ENCODE measurements at regions not wholly inside any gene's neighbourhood (a gene's known extent, or its start where the extent isn't known, plus 50 kb on each side); places are given as distances from the start of the nearest gene placed in this dataset.

GRCh38 chr17:53249036-53249435 lies 573.7 kb upstream of the KIF2B start:
- ChIA-PET POLR2A (no interaction called here), CTCF (no interaction called here)
- TF ChIP-seq POLR2AphosphoS5 (IDR thresholded peaks at IDR 0.05; ENCODE audit: insufficient read depth, low read depth, low read length) (no peak), POLR2A (IDR thresholded peaks at IDR 0.05; ENCODE audit: low read depth, low read length) (no peak), FOS (IDR thresholded peaks at IDR 0.05; ENCODE audit: borderline replicate concordance, insufficient read depth, low read length) (no peak), GATA2 (IDR thresholded peaks at IDR 0.05; ENCODE audit: insufficient read depth, insufficient read length, low read depth, low read length) (no peak), EZH2 (IDR thresholded peaks at IDR 0.05; ENCODE audit: borderline replicate concordance, low read depth, low read length, severe bottlenecking) (no peak), CTCF (IDR thresholded peaks at IDR 0.05; ENCODE audit: extremely low read depth in 1 of 2, insufficient read depth in 1 of 2, low read depth in 1 of 2, low read length in 2 of 2) (no peak), JUN (IDR thresholded peaks at IDR 0.05; ENCODE audit: borderline replicate concordance, insufficient read depth, insufficient read length, low read depth) (no peak), MYC (IDR thresholded peaks at IDR 0.05; ENCODE audit: low read depth, low read length) (no peak)
- TF ChIP-seq, protein P1, sequence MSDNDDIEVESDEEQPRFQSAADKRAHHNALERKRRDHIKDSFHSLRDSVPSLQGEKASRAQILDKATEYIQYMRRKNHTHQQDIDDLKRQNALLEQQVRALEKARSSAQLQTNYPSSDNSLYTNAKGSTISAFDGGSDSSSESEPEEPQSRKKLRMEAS (IDR thresholded peaks at IDR 0.05; ENCODE audit: insufficient read depth, insufficient read length) = no peak
- Histone ChIP-seq H3K27me3 (ENCODE audit: control insufficient read depth in 2 of 2, insufficient read depth in 2 of 2, low read length in 2 of 2) (no peaks in the 10 kb centered on the region), H3K9me3 (replicated peaks; ENCODE audit: control insufficient read depth, insufficient read depth, low read length) (peaks cover 5% of the 10 kb centered on the region), H3K36me3 (ENCODE audit: control insufficient read depth in 2 of 2, extremely low read depth in 1 of 2, insufficient read depth in 2 of 2, low read length in 2 of 2) (no peaks in the 10 kb centered on the region), H3K4me2 (ENCODE audit: insufficient read depth, low read length) (no peak overlapping the region), H3K9me1 (replicated peaks; ENCODE audit: control insufficient read depth, extremely low read depth, insufficient read depth, low read length) (no peaks in the 10 kb centered on the region), H3K4me1 (ENCODE audit: control insufficient read depth, extremely low read depth, insufficient read depth, low read length) (no peaks in the 10 kb centered on the region), H4K20me1 (replicated peaks; ENCODE audit: control insufficient read depth, extremely low read depth, insufficient read depth, low read length) (no peaks in the 10 kb centered on the region), H2AFZ (ENCODE audit: low read depth, low read length) (no peak overlapping the region), H3K4me3 (replicated peaks in 1 of 3; ENCODE audit: insufficient read depth in 1 of 3, low read depth in 1 of 3, low read length in 3 of 3) (no peak overlapping the region), H3K27ac (ENCODE audit: insufficient read depth, low read depth, low read length) (no peak overlapping the region), H3K9ac (replicated peaks; ENCODE audit: extremely low read depth, insufficient read depth, low read length) (no peak overlapping the region), H3K79me2 (ENCODE audit: control insufficient read depth, insufficient read depth, low read length) (no peaks in the 10 kb centered on the region)
- BruUV-seq (replicated peaks) = no TSS peak
- FAIRE-seq (no peak), DNase-seq (ENCODE audit: low read depth, low spot score) (no peak)
- dilution Hi-C loops (cut with MboI; ENCODE audit: extremely low pct_ligation_motif_present, low sequenced_read_pairs) = no loop called here
- intact Hi-C loops (cut with micrococcal nuclease) = no loop called here
